Pancreas (tissue), 10 donors: ENCODE measurements at regions not wholly inside any gene's neighbourhood (a gene's known extent, or its start where the extent isn't known, plus 50 kb on each side); places are given as distances from the start of the nearest gene placed in this dataset.

ENCODE experiments used
- ATAC-seq, 4 donors: fragments of 200-7000 bp; cut with Tn5 transposase; one replicate each; pipeline versions ENCODE4 v1.8.0 to v1.9.1; 2020; ENCODE audit warnings: mild to moderate bottlenecking in 4 of 4, moderate library complexity in 4 of 4
- DNase-seq, 6 donors: peaks; one replicate each; pipeline ENCODE4 v3.0.0-alpha.2; 2020
- FAIRE-seq: peaks from 2 replicates; lab custom pipeline; 2012; peaks lifted over from hg19 to GRCh38; lab: Jason Lieb, UNC
- H3K27ac ChIP-seq, 4 donors: fragments of 200-600 bp; sonication (generic); 1 replicate in 3 of 4; 2 replicates in 1 of 4; pipeline versions ENCODE4 v1.5.0 to v1.8.0; 2020
- H3K27me3 ChIP-seq, 4 donors: fragments of 200-600 bp; one replicate each; pipeline ENCODE4 v1.8.0; 2021
- H3K36me3 ChIP-seq, 3 donors: fragments of 200-600 bp; sonication (generic) in 1 of 3; one replicate each; pipeline versions ENCODE4 v1.5.0 to v1.8.0; 2020 to 2021
- H3K4me1 ChIP-seq, 3 donors: fragments of 200-600 bp; one replicate each; pipeline ENCODE4 v1.8.0; 2021
- H3K4me3 ChIP-seq, 4 donors: fragments of 200-600 bp; sonication (generic) in 2 of 4; one replicate each; pipeline versions ENCODE4 v1.5.0 to v1.8.0; 2020 to 2021
- H3K9me3 ChIP-seq, 4 donors: fragments of 200-600 bp; one replicate each; pipeline ENCODE4 v1.8.0; 2021
- CTCF ChIP-seq, 4 donors: fragments of 200-600 bp; sonication (generic) in 3 of 4; IDR thresholded peaks; one replicate each; pipeline versions ENCODE4 v1.5.0 to v1.8.0; 2021; ENCODE audit warnings: antibody characterized with exemption in 4 of 4
- WGBS, 2 donors: extraction: QIAGEN DNeasy Blood & Tissue Kit; methylation state at CpG; one replicate each; pipeline ENCODE4 v1.1.7; 2013; 5-methylcytosine and 5-hydroxymethylcytosine counted together
- intact Hi-C, 3 donors: fragments of 100-400 bp; cut with DNase I; formaldehyde crosslinking; loops; one replicate each; pipeline versions ENCODE4 v1.11.1 to v1.14.2; 2022
- donor health status: healthy with polysubstance abuse.
- donor health status: DM: no; HTN: no; CAD: no; lungs with moderate emphysema.
- donor health status: DM: no; HTN: no; CAD: no.
- donor health status: control.
- donor health status: control.
- donor health status: Bipolar disorder and iron deficiency.
- donor health status: DM: yes; HTN: yes; CAD: no.
- donor health status: DM: no; HTN: no; CAD: no.
- donor health status: DM: no; HTN: no; CAD: no.
- donor health status: DM: yes; HTN: yes; CAD: no.

GRCh38 chr6:159494586-159494972, 198.5 kb downstream of the SOD2 start:
- no peak for TF ChIP-seq CTCF (IDR thresholded peaks at IDR 0.05)
- 51 to 65% methylated on average over 5 of the region's 5 CpGs for WGBS, 2 donors
- H3K9me3 ChIP-seq = no peaks in the 10 kb centered on the region
- H3K4me3 ChIP-seq = no peak overlapping the region
- intact Hi-C loops = no loop called here
- no peaks in the 10 kb centered on the region for H3K36me3 ChIP-seq
- ATAC-seq (no peak), DNase-seq (no peak), FAIRE-seq (no peak)
- no peak overlapping the region for H3K27ac ChIP-seq
- no peaks in the 10 kb centered on the region for H3K4me1 ChIP-seq
- H3K27me3 ChIP-seq = no peaks in the 10 kb centered on the region

- Histone ChIP-seq H3K27me3 (no peaks in the 10 kb centered on the region), H3K27ac (no peak overlapping the region), H3K4me3 (no peak overlapping the region), H3K9me3 (no peaks in the 10 kb centered on the region), H3K4me1 (no peaks in the 10 kb centered on the region), H3K36me3 (no peaks in the 10 kb centered on the region)
- intact Hi-C loops = no loop called here
- 51 to 63% methylated on average over 5 of the region's 5 CpGs for WGBS, 2 donors
- no peak for TF ChIP-seq CTCF (IDR thresholded peaks at IDR 0.05)
- DNase-seq (no peak), FAIRE-seq (no peak), ATAC-seq (no peak)
These were observed 199.0 kb downstream of the SOD2 start for GRCh38 chr6:159493898-159494585.

GRCh38 chr6:159493231-159493897, 199.7 kb downstream of the SOD2 start:
- intact Hi-C loops = no loop called here
- no peaks in the 10 kb centered on the region for H3K27me3 ChIP-seq
- no peak overlapping the region for H3K4me3 ChIP-seq
- TF ChIP-seq CTCF (IDR thresholded peaks at IDR 0.05) = no peak
- DNase-seq (no peak), FAIRE-seq (no peak), ATAC-seq (no peak)
- no peaks in the 10 kb centered on the region for H3K9me3 ChIP-seq
- 71 to 79% methylated on average over 15 of the region's 15 CpGs for WGBS, 2 donors
- H3K4me1 ChIP-seq = no peaks in the 10 kb centered on the region
- H3K27ac ChIP-seq = no peak overlapping the region
- no peaks in the 10 kb centered on the region for H3K36me3 ChIP-seq

GRCh38 chr6:159490298-159490937, 202.6 kb downstream of the SOD2 start:
- WGBS, 2 donors = 36 to 40% methylated on average over 6 of the region's 6 CpGs
- ATAC-seq (no peak), DNase-seq (no peak), FAIRE-seq (no peak)
- intact Hi-C loops = no loop called here
- no peak for TF ChIP-seq CTCF (IDR thresholded peaks at IDR 0.05)
- H3K9me3 ChIP-seq = no peaks in the 10 kb centered on the region
- no peaks in the 10 kb centered on the region for H3K36me3 ChIP-seq
- H3K27me3 ChIP-seq = no peaks in the 10 kb centered on the region
- no peak overlapping the region for H3K27ac ChIP-seq
- no peaks in the 10 kb centered on the region for H3K4me1 ChIP-seq
- no peak overlapping the region for H3K4me3 ChIP-seq

GRCh38 chr6:159487636-159488035, 205.4 kb downstream of the SOD2 start:
- 46 to 59% methylated on average over 2 of the region's 2 CpGs for WGBS, 2 donors
- intact Hi-C loops = no loop called here
- no peaks in the 10 kb centered on the region for H3K36me3 ChIP-seq
- FAIRE-seq (no peak), DNase-seq (no peak), ATAC-seq (no peak)
- no peaks in the 10 kb centered on the region for H3K27me3 ChIP-seq
- TF ChIP-seq CTCF (IDR thresholded peaks at IDR 0.05) = no peak
- no peak overlapping the region for H3K4me3 ChIP-seq
- H3K27ac ChIP-seq = no peak overlapping the region
- H3K4me1 ChIP-seq = no peaks in the 10 kb centered on the region
- H3K9me3 ChIP-seq = no peaks in the 10 kb centered on the region
